GM23338 (cell line): ENCODE measurements at regions not wholly inside any gene's neighbourhood (a gene's known extent, or its start where the extent isn't known, plus 50 kb on each side); places are given as distances from the start of the nearest gene placed in this dataset.

Source experiments
- ATAC-seq: fragments of 200-7000 bp; cut with Tn5 transposase; 3 replicates; pipeline ENCODE4 v1.9.1; 2020
- DNase-seq: peaks from one replicate; pipeline ENCODE4 v3.0.0-alpha.2; 2015; ENCODE audit warnings: low spot score
- H2AFZ ChIP-seq: fragments of 200-600 bp; sonication (generic); 2 replicates; pipeline ENCODE4 v1.8.0; 2016; ENCODE audit warnings: antibody characterized with exemption, mild to moderate bottlenecking, moderate library complexity
- H3F3A ChIP-seq: fragments of 200-600 bp; sonication (generic); replicated peaks from 2 replicates; pipeline ENCODE4 v1.8.0; 2017; ENCODE audit warnings: antibody characterized with exemption, mixed run types, low read depth
- H3K27ac ChIP-seq: fragments of 200-600 bp; sonication (generic); 2 replicates; pipeline ENCODE4 v1.6.1; 2016; ENCODE audit warnings: low read depth
- H3K27me3 ChIP-seq: fragments of 200-600 bp; sonication (generic); 2 replicates; pipeline ENCODE4 v1.8.0; 2016; ENCODE audit warnings: mild to moderate bottlenecking, mixed run types, moderate library complexity; ENCODE audit not compliant: insufficient read depth
- H3K36me3 ChIP-seq: fragments of 200-600 bp; sonication (generic); 2 replicates; pipeline ENCODE4 v1.8.0; 2016; ENCODE audit warnings: mild to moderate bottlenecking; ENCODE audit not compliant: insufficient read depth
- H3K4me1 ChIP-seq: fragments of 200-600 bp; sonication (generic); 2 replicates; pipeline ENCODE4 v1.8.0; 2016; ENCODE audit warnings: mild to moderate bottlenecking, moderate library complexity; ENCODE audit not compliant: insufficient read depth
- H3K4me2 ChIP-seq: fragments of 200-600 bp; sonication (generic); 2 replicates; pipeline ENCODE4 v1.7.1; 2017; ENCODE audit warnings: mixed run types
- H3K4me3 ChIP-seq: fragments of 200-600 bp; sonication (generic); 2 replicates; pipeline ENCODE4 v1.6.1; 2016; ENCODE audit warnings: mixed run types
- H3K79me2 ChIP-seq: fragments of 200-600 bp; sonication (generic); replicated peaks from 2 replicates; pipeline ENCODE4 v1.8.0; 2017; ENCODE audit warnings: mild to moderate bottlenecking; ENCODE audit not compliant: insufficient read depth
- H3K9me2 ChIP-seq: fragments of 200-600 bp; sonication (generic); 2 replicates; pipeline ENCODE4 v1.8.0; 2017; ENCODE audit not compliant: insufficient read depth
- H4K20me1 ChIP-seq: fragments of 200-600 bp; sonication (generic); replicated peaks from 2 replicates; pipeline ENCODE4 v1.8.0; 2017; ENCODE audit warnings: mild to moderate bottlenecking; ENCODE audit not compliant: insufficient read depth
- H3K27ac Mint-ChIP-seq: 2 replicates; pipeline ENCODE4 v1.8.0; 2020; ENCODE audit warnings: inconsistent platforms, mild to moderate bottlenecking, moderate library complexity, mixed read lengths
- H3K27me3 Mint-ChIP-seq: 3 replicates; pipeline ENCODE4 v1.8.0; 2022; ENCODE audit warnings: low read depth, mild to moderate bottlenecking, moderate library complexity, mixed read lengths, inconsistent platforms; ENCODE audit not compliant: insufficient read depth, poor library complexity
- H3K36me3 Mint-ChIP-seq: 3 replicates; pipeline ENCODE4 v1.8.0; 2021; ENCODE audit warnings: low read depth, mild to moderate bottlenecking, inconsistent platforms, moderate library complexity, mixed read lengths
- H3K4me1 Mint-ChIP-seq: 3 replicates; pipeline ENCODE4 v1.8.0; 2020; ENCODE audit warnings: mild to moderate bottlenecking, inconsistent platforms, mixed read lengths
- H3K4me3 Mint-ChIP-seq: 3 replicates; pipeline ENCODE4 v1.8.0; 2021; ENCODE audit warnings: moderate library complexity, mild to moderate bottlenecking, inconsistent platforms, mixed read lengths
- H3K9me3 Mint-ChIP-seq: 3 replicates; pipeline ENCODE4 v1.8.0; 2020; ENCODE audit warnings: moderate library complexity, mild to moderate bottlenecking, inconsistent platforms, mixed read lengths
- CREB1 ChIP-seq: fragments of 250-450 bp; sonication (Bioruptor Pico); IDR thresholded peaks from 2 replicates; pipeline ENCODE4 v1.5.0; 2020; ENCODE audit warnings: low read depth, mild to moderate bottlenecking, moderate library complexity
- CTCF ChIP-seq, 2 experiments: fragments of 200-600 bp in 1 of 2; sonication (generic) in 1 of 2; conservative IDR thresholded peaks; 2 replicates each; pipeline versions ENCODE4 v1.5.1 to v1.6.1; 2016 to 2017; ENCODE audit warnings: antibody characterized with exemption in 2 of 2, low read depth in 2 of 2, mild to moderate bottlenecking in 2 of 2, moderate library complexity in 1 of 2
- ETS1 ChIP-seq: IDR thresholded peaks from 2 replicates; pipeline ENCODE4 v1.6.1; 2016; ENCODE audit warnings: antibody characterized with exemption
- EZH2 ChIP-seq: fragments of 200-600 bp; sonication (generic); IDR thresholded peaks from one replicate; pipeline ENCODE4 v1.8.0; 2017; ENCODE audit warnings: antibody characterized with exemption, mild to moderate bottlenecking, low read depth; ENCODE audit not compliant: unreplicated experiment
- EZH2phosphoT487 ChIP-seq: fragments of 200-600 bp; sonication (generic); IDR thresholded peaks from one replicate; pipeline ENCODE4 v1.8.1; 2018; ENCODE audit warnings: antibody characterized with exemption; ENCODE audit not compliant: unreplicated experiment
- JUNB ChIP-seq: IDR thresholded peaks from one replicate; pipeline ENCODE4 v1.6.1; 2016; ENCODE audit warnings: antibody characterized with exemption; ENCODE audit not compliant: unreplicated experiment
- NANOG ChIP-seq: IDR thresholded peaks from 2 replicates; pipeline ENCODE4 v1.6.1; 2016; ENCODE audit warnings: antibody characterized with exemption, borderline replicate concordance
- POLR2AphosphoS5 ChIP-seq: IDR thresholded peaks from 2 replicates; pipeline ENCODE4 v1.6.1; 2016; ENCODE audit warnings: antibody characterized with exemption, low read depth
- REST ChIP-seq: IDR thresholded peaks from one replicate; pipeline ENCODE4 v1.6.1; 2018; ENCODE audit warnings: antibody characterized with exemption; ENCODE audit not compliant: unreplicated experiment
- STAT1 ChIP-seq: IDR thresholded peaks from one replicate; pipeline ENCODE4 v1.6.1; 2016; ENCODE audit warnings: antibody characterized with exemption; ENCODE audit not compliant: unreplicated experiment
- ZNF114 ChIP-seq: fragments of 250-450 bp; sonication (Bioruptor Pico); IDR thresholded peaks from 2 replicates; pipeline ENCODE4 v1.5.0; 2020; ENCODE audit warnings: mild to moderate bottlenecking, moderate library complexity
- ZNF331 ChIP-seq: fragments of 250-450 bp; sonication (Bioruptor Pico); IDR thresholded peaks from 2 replicates; pipeline ENCODE4 v1.5.0; 2020; ENCODE audit warnings: low read depth, mild to moderate bottlenecking, moderate library complexity
- ZNF462 ChIP-seq: fragments of 250-450 bp; sonication (Bioruptor Pico); IDR thresholded peaks from 2 replicates; pipeline ENCODE4 v1.5.0; 2020; ENCODE audit warnings: mild to moderate bottlenecking, moderate library complexity

GRCh38 chr1:88088481-88088880 lies 595.6 kb upstream of the PKN2 start:
- no peak overlapping the region for H3K4me2 ChIP-seq
- peaks cover 27% of the 10 kb centered on the region for H3K9me3 Mint-ChIP-seq
- no peaks in the 10 kb centered on the region for H4K20me1 ChIP-seq
- no peaks in the 10 kb centered on the region; the same call in 1 of the 2 replicates for H3K4me1 ChIP-seq
- H2AFZ ChIP-seq, result peak overlapping the region; percentile 90
- no peak overlapping the region; the same call in 2 of the 3 replicates for H3K4me3 Mint-ChIP-seq
- H3K4me1 Mint-ChIP-seq, result peaks cover 6% of the 10 kb centered on the region
- no peaks in the 10 kb centered on the region for H3K27me3 ChIP-seq
- no peaks in the 10 kb centered on the region; the same call in 1 of the 2 replicates for H3K36me3 ChIP-seq
- no peak for ATAC-seq
- DNase-seq, result peak; percentile 50
- H3K36me3 Mint-ChIP-seq, result peaks cover 11% of the 10 kb centered on the region
- H3K79me2 ChIP-seq, result no peaks in the 10 kb centered on the region
- no peak overlapping the region for H3K4me3 ChIP-seq
- no peaks in the 10 kb centered on the region for H3F3A ChIP-seq
- no peak overlapping the region for H3K27ac Mint-ChIP-seq
- H3K9me2 ChIP-seq, result peaks cover 10% of the 10 kb centered on the region
- H3K27ac ChIP-seq, result no peak overlapping the region
- TF ChIP-seq CREB1 (CRISPR knock-in tag), result no peak
- TF ChIP-seq CTCF (conservative IDR thresholded peaks at IDR 0.05; ENCODE audit: low read depth in 2 of 2), result no peak
- no peak for TF ChIP-seq REST
- TF ChIP-seq NANOG, result no peak
- no peak for TF ChIP-seq POLR2AphosphoS5
- no peak for TF ChIP-seq STAT1
- no peak for TF ChIP-seq EZH2
- TF ChIP-seq JUNB, result no peak
- TF ChIP-seq ZNF462 (CRISPR knock-in tag), result no peak
- TF ChIP-seq ZNF114 (CRISPR knock-in tag), result no peak
- TF ChIP-seq ZNF331 (CRISPR knock-in tag), result no peak
- no peak for TF ChIP-seq EZH2phosphoT487
- no peak for TF ChIP-seq ETS1
- H3K27me3 Mint-ChIP-seq, result peaks cover 6% of the 10 kb centered on the region
